HAP-1 (cell line): ENCODE measurements at regions not wholly inside any gene's neighbourhood (a gene's known extent, or its start where the extent isn't known, plus 50 kb on each side); places are given as distances from the start of the nearest gene placed in this dataset.
"Not testable (repeated sequence)": the region's sequence is repeated elsewhere in the genome, so short reads cannot be mapped to it uniquely, and the experiment has no call there.

Source experiments
- DNase-seq, 2 experiments: peaks; one replicate each; pipeline ENCODE4 v3.0.0-alpha.2; 2016 to 2020; ENCODE audit warnings: low spot score in 2 of 2
- H3K27me3 ChIP-seq: fragments of 250-450 bp; sonication (Bioruptor Pico); 2 replicates; pipeline ENCODE4 v1.5.1; 2020; ENCODE audit warnings: low read depth, mild to moderate bottlenecking, moderate library complexity
- H3K36me3 ChIP-seq: fragments of 250-450 bp; sonication (Bioruptor Pico); replicated peaks from 2 replicates; pipeline ENCODE4 v1.5.1; 2020; ENCODE audit warnings: mild to moderate bottlenecking
- H3K4me1 ChIP-seq: fragments of 250-450 bp; sonication (Bioruptor Pico); 2 replicates; pipeline ENCODE4 v1.5.1; 2020; ENCODE audit warnings: mild to moderate bottlenecking
- H3K4me3 ChIP-seq: fragments of 250-450 bp; sonication (Bioruptor Pico); 2 replicates; pipeline ENCODE4 v1.5.1; 2020; ENCODE audit warnings: mild to moderate bottlenecking, moderate library complexity
- H3K9me3 ChIP-seq: fragments of 250-450 bp; sonication (Bioruptor Pico); 2 replicates; pipeline ENCODE4 v1.5.1; 2020; ENCODE audit warnings: mild to moderate bottlenecking, moderate library complexity
- in situ Hi-C: fragments of 300-500 bp; cut with MboI; formaldehyde crosslinking; loops from 3 replicates; pipeline ENCODE4 v1.14.3; 2020; ENCODE audit warnings: low sequenced_read_pairs, inconsistent platforms, mixed read lengths

GRCh38 chr5:111960476-111961215 lies 203.7 kb upstream of the NREP start:
- H3K36me3 ChIP-seq, result no peaks in the 10 kb centered on the region
- in situ Hi-C loops, result no loop called here
- no peak for DNase-seq
- H3K4me3 ChIP-seq, result no peak overlapping the region
- no peaks in the 10 kb centered on the region for H3K9me3 ChIP-seq
- H3K4me1 ChIP-seq, result no peaks in the 10 kb centered on the region
- H3K27me3 ChIP-seq, result no peaks in the 10 kb centered on the region

DNA sequence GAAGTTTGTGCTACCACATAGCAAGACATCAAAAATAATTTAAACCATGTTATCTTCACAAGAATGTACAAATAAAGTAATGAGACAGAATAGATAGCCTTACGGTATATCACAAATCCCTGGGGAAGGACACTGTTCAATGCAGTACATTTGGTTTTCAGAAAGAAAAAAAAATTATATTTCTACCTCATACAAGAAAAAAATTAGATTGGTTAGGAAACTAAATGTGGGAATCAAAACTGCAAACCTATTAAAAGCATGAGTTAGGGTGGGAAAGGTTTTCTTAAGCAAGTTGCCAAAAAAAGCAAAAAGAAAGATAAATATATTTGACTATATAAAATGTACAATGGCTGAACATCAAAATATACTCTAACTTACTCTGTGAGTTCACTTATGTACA lies 201.9 kb upstream of the NREP start:
- no peaks in the 10 kb centered on the region for H3K27me3 ChIP-seq
- H3K4me3 ChIP-seq, result no peak overlapping the region
- H3K36me3 ChIP-seq, result no peaks in the 10 kb centered on the region
- H3K4me1 ChIP-seq, result no peaks in the 10 kb centered on the region
- in situ Hi-C loops, result no loop called here
- H3K9me3 ChIP-seq, result no peaks in the 10 kb centered on the region
- DNase-seq, result no peak

DNA sequence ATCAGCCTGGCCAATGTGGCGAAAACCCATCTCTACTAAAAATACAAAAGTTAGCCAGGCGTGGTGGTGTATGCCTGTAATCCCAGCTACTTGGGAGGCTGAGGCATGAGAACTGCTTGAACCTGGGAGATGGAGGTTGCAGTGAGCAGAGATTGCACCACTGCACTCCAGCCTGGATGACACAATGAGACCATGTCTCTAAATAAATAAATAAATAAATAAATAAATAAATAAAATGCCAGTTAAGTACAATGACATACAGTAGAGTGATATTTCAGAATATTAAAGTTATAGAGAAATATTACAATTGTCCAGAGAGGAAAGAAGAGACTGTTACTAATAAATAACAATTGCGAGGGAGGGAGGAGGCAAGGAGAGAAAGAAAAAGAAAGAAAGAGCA lies 199.8 kb upstream of the NREP start:
- H3K4me1 ChIP-seq, H3K27me3 ChIP-seq, in situ Hi-C loops, H3K9me3 ChIP-seq, H3K36me3 ChIP-seq, H3K4me3 ChIP-seq, DNase-seq: not testable (repeated sequence)

DNA sequence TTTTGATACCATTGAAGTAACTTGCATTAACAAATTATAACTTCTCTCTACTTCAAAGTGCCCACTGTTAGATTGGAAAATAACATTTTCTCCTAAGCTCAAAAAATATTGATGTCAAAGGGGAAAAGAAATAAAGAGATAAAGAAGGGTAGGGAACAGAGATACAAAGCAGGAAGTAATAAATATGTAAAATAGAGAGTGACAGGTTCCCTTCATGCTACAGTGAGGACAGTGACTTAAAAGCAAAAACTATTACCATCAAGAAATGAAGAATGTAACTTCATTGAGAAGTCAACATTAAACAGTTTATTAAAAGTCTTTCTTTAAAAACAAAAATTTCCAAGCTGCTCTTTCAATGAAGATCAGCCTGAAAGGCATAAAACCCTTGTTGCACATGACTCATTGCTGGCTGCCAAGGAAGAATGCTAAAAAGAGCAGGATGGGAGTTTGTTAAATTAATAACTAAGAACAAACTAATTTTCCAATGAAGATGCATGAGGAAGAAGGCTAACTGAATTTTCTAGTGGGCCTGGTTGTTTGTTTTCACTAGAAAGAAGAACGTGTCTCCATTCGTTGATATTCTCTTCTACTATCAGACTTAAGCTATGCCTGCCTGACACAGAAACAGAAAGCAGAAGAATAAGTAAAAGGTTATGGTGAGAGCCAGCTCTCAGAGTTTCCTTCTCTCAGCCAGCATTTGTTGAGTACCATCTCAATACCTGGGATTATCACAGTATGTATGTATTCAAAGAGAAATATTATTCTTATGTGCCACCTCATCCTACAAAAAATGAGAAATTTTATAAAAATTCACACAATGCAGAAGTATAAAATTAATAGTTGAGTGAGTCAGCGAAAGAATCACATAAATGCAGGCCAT lies 197.8 kb upstream of the NREP start:
- in situ Hi-C loops, result no loop called here
- Histone ChIP-seq H3K4me3 (no peak overlapping the region), H3K27me3 (no peaks in the 10 kb centered on the region), H3K4me1 (no peaks in the 10 kb centered on the region), H3K9me3 (no peaks in the 10 kb centered on the region), H3K36me3 (no peaks in the 10 kb centered on the region)
- no peak for DNase-seq

DNA sequence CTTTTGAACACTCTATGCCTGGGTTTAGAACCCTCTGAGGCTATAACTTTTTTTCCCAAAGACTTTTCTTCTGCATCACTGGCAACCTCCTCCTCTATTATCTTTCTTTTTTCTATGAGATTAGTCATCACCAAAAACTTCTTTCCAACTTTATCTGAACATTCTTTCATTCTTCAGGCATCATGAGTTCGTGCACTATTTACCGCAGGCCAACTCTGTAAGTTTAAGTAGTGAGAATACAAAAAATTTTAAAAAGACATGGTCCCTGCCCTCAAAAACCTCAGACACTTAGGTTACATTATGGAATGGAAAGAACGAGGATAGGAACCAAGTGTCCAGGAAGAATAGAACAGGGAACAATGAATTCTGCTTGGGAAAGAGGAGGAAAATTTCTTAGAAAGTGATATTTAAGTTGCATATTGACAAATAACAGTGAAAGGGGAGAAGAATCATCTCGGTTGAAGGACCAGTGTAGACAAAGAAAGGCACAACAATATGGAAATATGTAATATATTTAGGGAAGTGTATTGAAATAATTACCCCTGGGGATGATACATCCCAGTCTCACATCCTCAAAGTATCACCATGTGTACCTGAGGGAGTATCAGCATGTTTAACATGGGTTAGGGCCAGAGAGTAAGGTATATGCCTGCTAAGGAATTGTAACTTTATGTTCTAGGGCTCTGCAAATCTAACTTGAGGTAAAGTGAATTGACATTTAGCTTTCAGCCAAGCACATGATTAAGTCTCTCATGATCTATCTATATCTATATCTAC lies 196.5 kb upstream of the NREP start:
- H3K27me3 ChIP-seq, result no peaks in the 10 kb centered on the region
- H3K9me3 ChIP-seq, result no peaks in the 10 kb centered on the region
- no peak overlapping the region for H3K4me3 ChIP-seq

GRCh38 chr5:111952555-111952954 lies 195.6 kb upstream of the NREP start:
- H3K9me3 ChIP-seq, result no peaks in the 10 kb centered on the region
- no peak for DNase-seq
- H3K4me3 ChIP-seq, result no peak overlapping the region
- no peaks in the 10 kb centered on the region for H3K27me3 ChIP-seq
- H3K4me1 ChIP-seq, result no peaks in the 10 kb centered on the region
- in situ Hi-C loops, result no loop called here
- no peaks in the 10 kb centered on the region for H3K36me3 ChIP-seq

More for the DNA sequence above, 196.5 kb upstream of the NREP start:
- Histone ChIP-seq H3K4me1 (no peaks in the 10 kb centered on the region), H3K36me3 (no peaks in the 10 kb centered on the region)
- no peak for DNase-seq
- in situ Hi-C loops, result no loop called here

DNA sequence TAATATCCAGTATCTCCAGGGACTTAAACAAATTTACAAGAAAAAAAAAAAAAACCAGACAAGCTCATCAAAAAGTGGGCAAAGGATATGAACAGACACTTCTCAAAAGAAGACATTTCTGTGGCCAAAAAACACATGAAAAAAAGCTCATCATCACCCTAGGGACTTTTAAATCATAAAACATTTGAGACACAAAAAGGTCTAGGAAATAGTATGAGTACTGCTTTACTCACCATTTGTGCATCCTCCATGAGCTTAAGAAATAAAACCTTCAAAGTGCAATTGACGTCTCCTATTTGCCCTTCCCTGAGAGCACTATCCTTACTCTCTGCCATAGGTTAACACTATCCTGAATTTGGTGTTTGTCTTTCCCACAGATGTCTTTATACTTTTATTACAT lies 193.7 kb upstream of the NREP start:
- in situ Hi-C loops, result no loop called here

DNA sequence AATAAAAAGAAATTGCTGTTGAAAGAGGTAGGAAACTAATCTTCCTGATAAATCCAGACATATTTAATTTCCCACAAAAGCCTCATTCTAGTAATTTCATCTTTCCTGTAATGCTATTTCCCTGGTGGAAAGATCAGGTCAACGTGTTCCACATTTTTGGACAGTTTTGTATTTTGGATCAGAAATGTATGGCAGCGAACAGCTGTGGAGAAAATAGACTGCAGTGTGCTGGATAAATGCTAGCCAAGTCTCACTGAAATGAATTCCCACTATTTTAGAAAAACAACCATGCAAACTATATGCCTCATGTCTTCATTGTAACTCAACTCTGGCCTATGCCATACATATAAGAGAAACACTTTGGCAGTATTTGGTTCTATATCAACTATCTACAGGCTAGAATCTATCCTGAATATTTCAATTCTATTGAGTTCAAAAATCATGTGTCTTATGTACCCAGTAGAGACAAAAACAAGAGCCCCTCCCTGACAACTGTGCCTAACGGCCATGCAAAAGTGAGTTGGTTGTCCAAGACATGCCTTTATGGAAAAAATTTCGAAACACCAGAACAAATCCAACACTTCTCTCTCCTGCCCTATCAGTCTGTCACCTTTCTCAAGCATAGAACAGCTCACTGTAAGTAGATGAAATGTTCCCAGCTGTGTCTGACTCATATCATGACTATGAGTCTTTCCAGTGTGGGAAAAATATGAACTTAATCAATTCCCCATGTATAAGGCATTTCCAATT lies 191.3 kb upstream of the NREP start:
- H3K9me3 ChIP-seq, result no peaks in the 10 kb centered on the region
- no peak for DNase-seq
- no peak overlapping the region for H3K4me3 ChIP-seq
- no peaks in the 10 kb centered on the region for H3K36me3 ChIP-seq
- no peaks in the 10 kb centered on the region for H3K27me3 ChIP-seq
- in situ Hi-C loops, result no loop called here
- no peaks in the 10 kb centered on the region for H3K4me1 ChIP-seq

More for the DNA sequence above, 193.7 kb upstream of the NREP start:
- H3K27me3 ChIP-seq, result no peaks in the 10 kb centered on the region
- no peak overlapping the region for H3K4me3 ChIP-seq
- no peaks in the 10 kb centered on the region for H3K4me1 ChIP-seq
- DNase-seq, result no peak
- H3K9me3 ChIP-seq, result no peaks in the 10 kb centered on the region
- no peaks in the 10 kb centered on the region for H3K36me3 ChIP-seq

DNA sequence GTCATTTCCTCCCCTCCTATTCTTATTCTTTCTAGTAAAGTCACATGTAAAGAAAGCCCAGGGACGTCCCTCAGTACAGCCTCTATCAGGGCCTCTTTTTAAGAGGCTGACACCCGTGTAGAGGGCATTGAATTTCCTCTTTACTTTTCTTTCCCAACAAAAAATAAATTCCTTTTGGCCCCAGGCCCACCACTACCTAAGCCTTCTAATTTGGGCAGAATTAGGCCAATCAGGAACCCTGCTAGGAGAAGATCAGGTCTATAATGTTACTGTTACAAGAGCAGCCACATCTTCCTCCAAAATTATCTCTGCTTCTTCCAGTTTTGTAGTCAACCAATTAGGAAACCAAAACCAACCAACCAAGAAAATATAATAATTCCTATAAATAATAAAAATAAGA lies 189.6 kb upstream of the NREP start:
- in situ Hi-C loops, result no loop called here
- no peak for DNase-seq
- Histone ChIP-seq H3K27me3 (no peaks in the 10 kb centered on the region), H3K4me1 (no peaks in the 10 kb centered on the region), H3K36me3 (no peaks in the 10 kb centered on the region), H3K4me3 (no peak overlapping the region), H3K9me3 (no peaks in the 10 kb centered on the region)

DNA sequence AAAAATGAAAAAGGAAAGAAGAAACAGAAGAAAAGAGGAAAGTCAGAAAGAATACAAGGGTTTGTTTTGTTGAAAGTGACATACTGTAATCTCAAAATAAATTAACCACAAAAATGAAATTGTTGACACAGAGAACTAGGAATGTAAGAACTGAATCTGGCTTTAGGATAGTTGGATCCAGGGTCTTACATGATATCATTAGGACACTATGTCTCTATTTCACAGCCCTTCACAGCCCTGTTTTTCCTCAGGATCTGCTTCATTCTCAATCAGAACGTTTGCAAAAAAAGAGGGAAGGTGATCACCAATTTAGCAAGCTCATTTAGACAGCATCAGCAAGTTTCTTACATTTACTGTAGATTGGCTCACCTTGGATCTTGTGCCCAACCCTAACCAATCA lies 188.5 kb upstream of the NREP start:
- no peaks in the 10 kb centered on the region for H3K27me3 ChIP-seq
- in situ Hi-C loops, result no loop called here
- H3K4me1 ChIP-seq, result no peaks in the 10 kb centered on the region
- no peak overlapping the region for H3K4me3 ChIP-seq
- no peak for DNase-seq
- H3K9me3 ChIP-seq, result no peaks in the 10 kb centered on the region
- H3K36me3 ChIP-seq, result no peaks in the 10 kb centered on the region

DNA sequence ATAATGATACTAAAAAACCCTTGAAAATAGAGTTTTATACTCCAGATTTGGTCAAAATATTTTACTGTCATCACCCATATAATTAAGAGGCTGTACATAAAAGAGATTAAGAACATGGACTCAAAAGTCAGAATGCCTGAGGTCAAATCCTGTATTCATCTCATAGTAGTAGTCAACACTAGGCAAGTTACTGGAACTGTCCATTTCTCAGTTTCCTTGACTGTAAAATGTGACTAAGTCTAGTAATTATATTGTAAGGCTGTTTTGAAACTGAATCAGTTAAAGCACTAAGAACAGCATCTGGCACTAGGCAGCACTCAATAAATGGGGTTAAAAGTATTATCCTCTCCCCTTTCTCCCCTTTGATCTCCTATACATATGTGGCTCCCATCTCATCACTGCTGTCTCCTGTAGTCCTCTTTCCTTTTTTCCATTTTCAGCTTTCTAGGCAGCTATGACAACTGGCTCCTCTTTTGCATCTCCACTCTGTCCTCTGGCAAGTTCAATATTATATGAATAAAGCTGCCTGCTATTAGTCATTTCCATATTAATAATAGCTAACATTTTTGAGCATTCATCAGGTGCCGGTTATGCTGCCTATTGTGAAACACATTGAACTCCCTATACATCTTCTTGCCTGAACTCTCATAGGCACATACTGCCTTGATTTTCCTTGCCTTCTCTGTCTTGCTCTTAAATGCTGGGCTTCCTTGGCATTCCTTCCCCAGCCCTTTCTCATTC lies 185.8 kb upstream of the NREP start:
- Histone ChIP-seq H3K4me1 (no peaks in the 10 kb centered on the region), H3K36me3 (no peaks in the 10 kb centered on the region), H3K9me3 (no peaks in the 10 kb centered on the region), H3K27me3 (no peaks in the 10 kb centered on the region), H3K4me3 (no peak overlapping the region)
- DNase-seq, result no peak
- in situ Hi-C loops, result no loop called here

DNA sequence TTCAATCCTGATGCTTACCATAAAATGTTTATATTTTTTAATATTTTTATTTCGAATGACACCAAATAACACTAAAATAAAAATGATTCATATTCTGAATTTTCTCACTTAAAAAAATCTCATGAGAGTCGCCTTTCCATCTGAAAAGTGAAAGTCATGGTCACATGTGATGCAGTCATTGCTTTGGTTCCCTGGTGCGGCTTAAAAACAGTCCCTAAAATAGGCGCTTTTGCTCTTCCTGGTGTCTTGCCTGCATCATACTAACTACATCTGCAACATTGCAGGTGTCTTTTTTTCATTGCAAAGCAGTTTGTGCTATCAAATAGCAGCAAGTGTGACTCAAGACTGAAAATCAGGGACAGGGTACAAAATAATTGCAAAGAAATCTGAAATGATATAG lies 185.2 kb upstream of the NREP start:
- Histone ChIP-seq H3K27me3 (no peaks in the 10 kb centered on the region), H3K4me3 (no peak overlapping the region), H3K9me3 (no peaks in the 10 kb centered on the region), H3K4me1 (no peaks in the 10 kb centered on the region), H3K36me3 (no peaks in the 10 kb centered on the region)
- in situ Hi-C loops, result no loop called here
- DNase-seq, result no peak

GRCh38 chr5:111937094-111937493 lies 180.1 kb upstream of the NREP start:
- no peak for DNase-seq
- Histone ChIP-seq H3K9me3 (no peaks in the 10 kb centered on the region), H3K4me3 (no peak overlapping the region), H3K27me3 (no peaks in the 10 kb centered on the region), H3K4me1 (no peaks in the 10 kb centered on the region), H3K36me3 (no peaks in the 10 kb centered on the region)
- in situ Hi-C loops, result no loop called here
